ENCODE measurements at regions not wholly inside any gene's neighbourhood (a gene's known extent, or its start where the extent isn't known, plus 50 kb on each side); places are given as distances from the start of the nearest gene placed in this dataset.

DNA sequence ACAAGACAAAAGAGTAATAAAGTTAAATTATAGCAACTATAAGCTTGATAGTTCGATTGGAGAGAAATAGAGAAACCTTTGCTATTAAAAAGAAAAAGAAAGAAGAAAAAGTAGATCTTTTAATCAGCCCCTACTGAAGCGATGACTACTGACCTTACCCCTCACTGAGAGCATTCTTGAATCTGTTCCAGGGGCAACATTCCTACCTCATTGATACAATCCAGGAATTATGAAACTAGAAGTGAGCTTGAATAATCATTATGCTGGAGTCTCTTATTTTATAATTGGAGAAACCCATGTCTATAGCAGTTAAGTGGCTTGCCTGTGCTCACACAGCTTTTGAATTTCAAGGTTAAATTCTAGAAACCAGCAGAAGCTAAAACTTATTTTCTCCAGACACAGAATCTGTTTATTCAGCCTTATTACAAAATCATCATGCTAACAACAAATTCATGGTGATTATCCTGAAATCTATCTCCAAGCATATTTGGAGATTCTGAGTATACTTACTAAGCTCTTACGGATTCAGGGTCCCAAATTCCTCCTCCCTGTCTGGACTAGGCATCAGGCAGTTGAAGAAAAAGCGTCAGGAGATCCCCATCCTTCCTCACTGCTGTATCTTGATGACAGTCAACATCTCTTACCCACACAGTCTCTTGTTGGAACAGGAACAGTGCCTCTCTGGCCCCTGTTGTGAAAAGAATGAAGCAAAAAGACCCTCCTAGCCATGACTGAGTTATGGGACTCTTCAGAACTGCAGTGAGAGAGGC, 547.6 kb upstream of the WWC1 start:
- in situ Hi-C loops (cut with MboI; ENCODE audit: low sequenced_read_pairs): loop anchor here (25.0 kb wide), 1 partner anchor 93 kb away; no protein-coding TSS in a partner anchor

DNA sequence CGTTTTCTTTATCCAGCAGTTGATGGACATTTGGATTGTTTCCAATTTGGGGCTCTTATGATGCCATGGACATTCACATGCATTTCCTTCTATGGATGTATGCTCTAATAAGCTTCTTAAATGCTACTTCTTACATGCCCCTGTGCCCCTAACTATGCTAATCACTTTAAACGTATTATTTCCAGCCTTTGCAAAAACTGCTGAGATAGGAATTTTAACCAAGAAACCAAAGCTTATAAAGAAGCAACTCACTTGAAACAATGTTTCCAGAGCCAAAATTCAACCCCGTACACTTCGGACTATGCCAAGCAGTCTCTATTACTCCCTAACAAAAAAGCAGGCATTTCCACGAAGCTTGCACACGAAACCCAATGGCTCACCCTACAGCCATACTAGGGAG, 545.6 kb upstream of the WWC1 start:
- in situ Hi-C loops (cut with MboI; ENCODE audit: low sequenced_read_pairs): loop anchor here (25.0 kb wide), 1 partner anchor 91 kb away; no protein-coding TSS in a partner anchor

DNA sequence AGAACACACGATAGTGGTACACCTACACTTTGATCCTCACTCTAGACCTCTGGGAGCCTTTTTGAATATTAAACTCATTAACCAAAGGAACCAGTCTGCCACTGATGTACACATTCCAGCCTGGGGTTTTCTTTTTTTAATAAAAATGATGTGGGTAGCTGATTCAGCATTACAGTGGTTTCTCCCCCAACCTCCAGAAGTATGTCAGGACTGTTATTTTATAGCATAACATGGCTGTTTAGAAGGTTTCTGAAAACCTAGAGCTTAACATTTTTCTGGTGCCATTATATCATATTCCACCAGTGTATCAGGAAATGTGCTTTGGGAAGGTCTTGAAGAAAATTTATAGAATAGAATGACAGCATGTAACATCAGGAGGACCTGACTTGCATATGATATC, 540.9 kb upstream of the WWC1 start:
- in situ Hi-C loops (cut with MboI; ENCODE audit: low sequenced_read_pairs): no loop called here

DNA sequence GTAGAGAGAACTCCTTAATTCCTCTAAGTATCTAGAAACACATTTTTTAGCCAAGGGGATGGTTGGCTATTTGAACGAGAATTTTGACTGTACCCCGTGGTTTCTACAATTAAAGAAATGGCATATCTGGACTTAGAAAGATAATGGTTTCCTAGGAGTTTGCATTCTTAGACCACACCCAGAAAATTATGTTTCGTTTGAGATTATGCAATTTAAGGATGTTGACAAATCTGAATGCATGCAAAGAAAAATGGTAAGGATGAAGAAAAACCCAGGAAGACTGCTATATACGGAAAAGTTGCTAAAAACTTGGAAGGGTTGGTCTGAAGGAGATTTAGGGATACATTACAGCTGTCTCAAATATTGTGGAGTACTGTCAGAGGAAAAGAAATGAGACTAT, 538.5 kb upstream of the WWC1 start:
- in situ Hi-C loops (cut with MboI; ENCODE audit: low sequenced_read_pairs): no loop called here

DNA sequence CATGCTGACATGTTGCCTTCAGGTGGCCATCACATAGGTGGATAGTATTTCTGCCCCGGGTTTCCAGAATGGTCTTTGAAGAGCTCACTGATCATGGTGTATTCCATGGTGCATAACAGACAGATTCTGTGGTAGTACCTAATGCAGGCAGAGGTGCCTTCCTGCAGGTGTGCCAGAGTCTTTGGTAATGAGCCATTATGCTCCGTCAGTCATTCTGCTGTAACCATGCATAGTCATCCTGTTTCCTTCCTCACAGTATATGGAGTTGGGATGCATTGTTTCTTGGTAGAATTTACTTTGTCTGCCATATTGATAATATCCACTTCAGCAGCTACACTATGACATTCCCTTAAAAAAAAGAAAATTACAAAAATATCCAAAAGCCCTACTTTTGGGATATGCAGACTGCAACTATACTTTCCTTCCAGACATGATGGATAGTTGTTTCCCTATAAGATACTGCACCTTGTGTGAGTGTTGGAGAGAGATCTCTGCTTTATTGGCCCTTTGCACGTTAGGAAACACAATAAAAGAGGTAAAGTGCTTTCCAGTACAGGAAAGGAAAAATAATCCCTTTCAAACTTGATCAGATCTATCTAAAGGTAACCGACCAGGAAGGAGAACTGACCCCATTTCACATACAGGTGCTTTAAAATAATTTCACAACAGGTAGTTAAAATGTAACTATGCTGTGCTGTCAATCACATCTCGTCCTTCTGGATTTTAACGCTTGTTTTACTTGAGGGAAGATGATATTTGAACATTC, 537.5 kb upstream of the WWC1 start:
- in situ Hi-C loops (cut with MboI; ENCODE audit: low sequenced_read_pairs): no loop called here

DNA sequence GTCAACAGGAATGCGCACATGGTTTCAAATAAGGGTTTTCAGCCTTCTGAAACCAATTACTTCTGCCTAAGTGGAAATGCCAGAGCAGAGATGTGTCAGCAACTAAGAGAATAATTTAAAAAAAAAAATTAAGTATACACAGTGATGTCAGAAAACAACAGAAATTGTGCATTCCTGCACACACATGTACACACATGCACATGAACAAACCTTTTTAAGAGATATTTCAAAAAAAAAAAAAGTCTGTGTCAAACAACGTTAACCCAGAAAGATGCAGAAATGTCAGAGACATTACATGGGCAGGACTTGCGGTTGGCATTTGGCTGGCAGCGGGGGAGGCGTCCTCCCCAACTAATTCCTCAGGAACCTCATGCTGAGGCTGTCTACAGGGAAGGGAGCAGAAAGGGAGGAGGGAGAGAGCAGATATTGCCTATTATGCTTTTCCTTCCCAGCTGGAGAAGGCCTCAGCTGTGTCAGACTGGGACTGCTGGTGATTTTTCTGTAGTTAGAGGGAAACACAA, 536.9 kb upstream of the WWC1 start:
- in situ Hi-C loops (cut with MboI; ENCODE audit: low sequenced_read_pairs): no loop called here

DNA sequence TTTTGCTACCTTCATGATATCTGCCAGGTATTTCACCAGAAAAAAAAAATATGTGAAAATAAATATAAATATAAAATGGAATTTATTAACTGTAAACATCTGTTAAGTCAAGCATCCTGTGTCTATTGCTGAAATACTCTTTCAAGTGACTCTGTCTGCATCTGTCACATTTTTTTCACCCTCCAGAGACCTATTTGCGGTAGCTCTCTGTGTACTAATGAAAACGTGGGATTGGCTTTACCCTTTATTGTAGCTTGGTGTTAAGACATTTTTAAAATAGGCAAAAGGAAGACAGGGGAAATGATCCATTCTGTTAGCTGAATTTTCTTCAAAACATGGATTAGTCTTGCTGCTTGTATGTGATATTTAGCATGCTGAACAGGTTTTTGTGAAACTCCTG, 536.0 kb upstream of the WWC1 start:
- in situ Hi-C loops (cut with MboI; ENCODE audit: low sequenced_read_pairs): no loop called here

DNA sequence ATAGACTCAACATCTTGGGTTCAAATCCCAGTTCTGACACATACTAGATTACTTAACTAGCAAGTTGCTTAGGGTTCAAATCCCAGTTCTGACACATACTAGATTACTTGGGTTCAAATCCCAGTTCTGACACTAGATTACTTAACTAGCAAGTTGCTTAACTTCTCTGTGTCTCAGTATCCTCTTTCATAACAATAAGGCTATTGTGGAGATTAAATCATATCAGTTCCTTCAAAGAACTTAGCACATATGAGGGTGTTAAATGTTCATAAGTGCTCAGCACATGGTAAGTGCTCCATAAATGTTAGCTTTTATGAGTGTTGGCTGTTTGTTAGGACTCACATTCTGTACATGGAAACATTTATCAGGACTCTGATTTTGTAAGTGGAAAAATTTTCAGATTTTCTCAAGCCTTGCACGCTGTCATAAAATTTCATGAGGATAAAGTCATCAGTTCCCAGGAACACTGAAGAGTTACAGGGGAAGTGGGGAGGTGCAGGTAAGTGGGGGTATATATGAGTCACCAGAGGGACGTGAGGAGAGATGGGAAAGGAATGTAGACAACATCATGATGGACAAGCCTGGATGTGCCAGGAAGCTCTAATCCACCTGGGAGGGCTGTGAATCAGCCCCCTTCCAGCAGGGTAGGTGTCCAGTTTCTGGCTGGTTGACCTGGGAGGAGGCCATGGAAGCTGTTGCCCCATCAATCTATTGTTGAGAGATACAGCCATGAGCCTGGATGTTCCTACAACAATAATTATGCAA, 532.2 kb upstream of the WWC1 start:
- in situ Hi-C loops (cut with MboI; ENCODE audit: low sequenced_read_pairs): no loop called here

DNA sequence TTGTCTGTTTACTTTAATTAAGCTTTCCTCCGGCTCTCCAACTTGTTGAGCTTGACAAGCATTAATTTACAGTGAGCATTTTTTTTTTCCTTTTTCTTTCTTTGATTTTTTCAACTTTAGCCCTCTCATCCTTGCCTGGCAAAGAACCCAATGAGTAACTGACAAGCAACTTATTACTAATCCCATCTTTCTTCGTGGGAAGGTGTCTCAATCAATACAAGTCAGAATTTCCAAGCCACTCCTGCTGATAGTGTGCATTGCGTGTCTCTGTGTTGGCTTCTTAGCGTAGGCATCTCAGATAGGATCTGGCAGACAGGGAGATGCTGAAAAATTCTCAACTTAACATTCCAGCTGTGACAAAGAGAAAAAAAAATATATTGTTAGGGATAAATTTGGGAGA, 527.7 kb upstream of the WWC1 start:
- in situ Hi-C loops (cut with MboI; ENCODE audit: low sequenced_read_pairs): no loop called here

DNA sequence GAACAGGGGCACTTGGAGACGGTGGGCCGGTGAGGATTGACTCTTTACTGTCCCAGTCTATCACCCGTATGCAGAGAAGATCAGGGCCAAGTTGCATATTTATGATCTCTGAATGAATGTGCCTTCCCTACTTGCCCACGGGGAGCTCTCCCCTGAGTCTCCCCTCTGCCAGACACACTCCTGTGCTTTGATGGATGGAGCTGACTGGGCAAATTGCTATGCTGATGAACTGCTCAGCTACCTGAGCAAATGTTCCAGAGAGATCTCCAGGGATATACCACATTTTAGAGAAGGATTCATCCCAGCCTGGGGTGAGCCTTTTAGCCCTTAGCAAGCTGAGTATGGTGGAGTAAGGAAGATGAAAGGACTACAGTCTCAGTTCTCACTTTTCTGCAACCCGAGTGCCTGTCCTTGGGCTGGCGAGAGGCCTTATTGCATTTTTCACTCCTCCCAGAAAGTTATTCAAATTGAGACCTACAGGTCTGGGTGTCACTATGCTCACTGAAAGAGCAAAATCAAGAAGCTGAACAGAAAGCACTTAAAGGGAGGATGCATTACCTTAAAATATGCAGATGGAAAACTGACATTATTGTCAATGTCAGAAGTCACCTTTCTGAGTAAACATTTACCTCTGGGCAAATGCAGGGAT, 526.7 kb upstream of the WWC1 start:
- in situ Hi-C loops (cut with MboI; ENCODE audit: low sequenced_read_pairs): no loop called here

DNA sequence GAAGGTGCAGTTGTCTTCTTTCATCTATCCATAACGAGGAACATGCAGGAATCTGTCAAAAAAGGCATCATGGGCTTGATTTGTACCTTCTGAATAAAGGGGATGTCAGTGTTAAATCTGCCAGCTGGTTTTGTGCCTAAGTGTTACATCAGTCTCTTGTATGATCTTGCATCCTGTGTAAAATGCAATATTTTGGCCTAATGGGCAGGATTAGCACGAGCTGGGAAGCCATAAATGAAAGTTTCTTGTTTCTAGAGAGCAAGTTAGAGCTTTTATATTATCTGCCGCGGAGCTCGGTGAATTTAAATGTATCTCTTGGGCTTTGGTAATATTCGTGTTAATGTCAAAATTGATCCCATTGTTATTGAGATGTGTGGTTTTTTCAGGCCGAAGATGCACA, 526.1 kb upstream of the WWC1 start:
- in situ Hi-C loops (cut with MboI; ENCODE audit: low sequenced_read_pairs): no loop called here

DNA sequence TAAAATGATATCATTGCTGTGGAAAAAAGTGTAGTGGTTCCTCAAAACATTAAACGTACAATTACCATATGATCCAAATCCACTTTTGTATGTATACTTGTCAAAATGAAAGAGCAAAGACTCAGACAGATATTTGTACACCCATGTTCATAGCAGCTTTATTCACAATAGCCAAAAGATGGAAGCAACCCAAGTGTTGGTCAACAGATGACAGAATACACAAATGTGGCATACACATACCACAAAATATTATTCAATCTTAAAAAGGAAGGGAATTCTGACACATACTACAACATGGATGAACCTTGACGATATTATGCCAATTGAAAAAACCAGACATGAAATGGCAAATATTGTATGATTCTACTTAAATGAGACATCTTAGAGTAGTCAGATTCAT, 524.5 kb upstream of the WWC1 start:
- in situ Hi-C loops (cut with MboI; ENCODE audit: low sequenced_read_pairs): no loop called here

DNA sequence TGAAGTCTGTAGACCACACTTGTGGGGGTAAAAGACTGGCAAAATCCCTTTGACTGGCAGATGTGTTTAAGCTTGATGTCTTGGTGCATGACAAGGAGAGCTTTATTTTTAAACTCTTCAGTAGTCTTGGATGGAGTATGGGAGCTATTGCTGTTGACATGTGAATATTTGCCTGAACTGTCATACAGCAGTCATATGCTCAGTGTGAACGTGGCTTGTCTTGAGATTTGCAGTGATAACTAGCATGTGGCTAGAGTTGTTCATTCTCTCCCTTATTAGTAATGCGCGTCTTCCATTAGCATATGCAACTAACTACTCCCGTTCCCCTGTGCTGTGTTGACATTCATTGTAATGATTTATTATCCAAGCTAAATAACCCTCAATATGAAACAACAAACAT, 523.6 kb upstream of the WWC1 start:
- in situ Hi-C loops (cut with MboI; ENCODE audit: low sequenced_read_pairs): no loop called here

DNA sequence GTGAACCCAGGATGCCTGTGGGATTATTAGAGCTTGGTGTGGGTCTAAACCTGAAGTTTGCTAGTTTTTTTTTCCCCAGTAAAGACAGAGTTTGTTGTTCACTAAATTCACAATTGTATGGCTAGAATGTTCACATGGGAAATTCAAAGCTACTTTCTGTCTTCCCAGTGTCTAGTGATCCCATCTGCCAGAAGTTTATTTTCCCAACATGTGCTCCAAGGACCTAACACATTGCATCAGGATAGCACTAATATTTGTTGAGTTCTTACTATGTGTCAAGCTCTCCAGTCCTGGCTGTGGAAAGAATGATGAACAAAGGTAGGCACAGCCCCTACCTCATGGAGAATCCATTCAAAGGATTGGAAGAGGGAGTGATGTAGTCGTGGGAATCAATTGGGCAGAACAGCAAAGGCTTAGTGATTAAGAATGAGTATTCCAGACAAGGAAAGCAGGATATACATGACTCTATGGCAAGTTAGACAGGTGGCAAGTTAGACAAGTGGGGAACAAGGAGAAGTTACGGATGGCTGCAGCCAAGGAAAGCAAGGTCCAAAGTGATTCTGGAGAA, 521.5 kb upstream of the WWC1 start:
- in situ Hi-C loops (cut with MboI; ENCODE audit: low sequenced_read_pairs): no loop called here

DNA sequence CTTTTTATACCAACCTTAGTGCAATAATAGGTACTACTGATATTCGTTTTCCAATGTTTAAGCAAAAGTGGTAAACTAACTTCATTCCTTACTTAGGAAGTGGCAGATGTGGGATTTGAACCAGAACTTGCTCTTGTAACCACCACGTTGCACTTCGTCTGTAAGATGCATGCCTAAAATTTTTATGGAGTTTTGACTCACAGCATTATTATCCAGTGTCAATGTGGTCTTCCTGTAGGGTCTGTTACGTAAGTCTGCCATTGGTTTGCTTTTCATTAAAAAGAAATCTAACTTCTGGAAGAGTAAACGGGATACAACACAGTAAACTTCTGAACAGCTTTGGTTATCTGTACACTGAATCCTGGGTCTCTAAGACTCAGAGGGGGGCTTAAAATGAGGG, 521.0 kb upstream of the WWC1 start:
- in situ Hi-C loops (cut with MboI; ENCODE audit: low sequenced_read_pairs): no loop called here

DNA sequence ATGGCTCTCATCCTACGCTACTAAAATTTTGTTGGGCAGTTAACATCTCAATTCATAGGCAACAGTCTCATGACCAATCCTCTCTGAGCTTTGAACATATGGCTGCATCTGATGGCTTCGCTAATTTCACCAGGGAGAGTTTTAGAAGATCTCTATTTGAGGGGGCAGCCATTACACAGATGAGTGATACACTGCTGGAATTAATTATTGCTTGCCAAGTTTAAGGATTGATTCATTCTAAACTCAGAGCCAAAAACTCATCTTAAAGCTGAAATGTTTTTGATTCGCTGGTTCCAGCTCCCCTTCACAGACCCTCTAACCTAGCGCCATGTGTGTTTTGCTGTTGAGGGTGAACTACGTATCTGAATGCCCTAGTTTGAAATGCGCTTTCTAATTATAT, 519.9 kb upstream of the WWC1 start:
- in situ Hi-C loops (cut with MboI; ENCODE audit: low sequenced_read_pairs): no loop called here

DNA sequence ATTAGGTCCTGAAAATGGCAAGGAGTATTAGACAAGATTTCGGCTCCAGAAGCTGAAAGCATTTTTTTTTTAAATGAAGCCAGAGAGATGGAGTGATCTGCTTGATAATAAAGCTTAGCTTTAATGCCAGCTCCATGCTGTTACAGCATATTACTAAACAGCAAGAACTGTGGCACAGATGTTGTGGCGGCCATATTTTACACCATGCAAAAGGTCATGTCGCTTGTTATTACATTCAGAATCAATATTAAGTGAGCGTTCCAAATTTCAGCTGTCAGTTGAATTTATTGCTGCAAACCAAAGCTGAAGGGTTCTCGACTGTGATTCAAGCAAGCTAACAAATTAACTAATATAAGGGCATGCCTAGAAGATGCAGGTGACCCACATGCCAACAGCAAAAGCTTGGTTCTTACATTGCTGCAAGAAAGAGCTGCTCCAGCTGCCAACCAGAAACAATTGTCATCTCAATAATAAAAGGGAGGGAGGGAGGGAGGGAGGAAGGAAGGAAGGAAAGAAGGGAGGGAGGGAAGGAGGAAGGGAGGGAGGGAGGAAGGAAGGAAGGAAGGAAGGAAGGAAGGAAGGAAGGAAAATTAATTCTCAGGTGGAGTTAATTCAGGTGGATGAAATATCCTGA, 517.7 kb upstream of the WWC1 start:
- in situ Hi-C loops (cut with MboI; ENCODE audit: low sequenced_read_pairs): no loop called here

DNA sequence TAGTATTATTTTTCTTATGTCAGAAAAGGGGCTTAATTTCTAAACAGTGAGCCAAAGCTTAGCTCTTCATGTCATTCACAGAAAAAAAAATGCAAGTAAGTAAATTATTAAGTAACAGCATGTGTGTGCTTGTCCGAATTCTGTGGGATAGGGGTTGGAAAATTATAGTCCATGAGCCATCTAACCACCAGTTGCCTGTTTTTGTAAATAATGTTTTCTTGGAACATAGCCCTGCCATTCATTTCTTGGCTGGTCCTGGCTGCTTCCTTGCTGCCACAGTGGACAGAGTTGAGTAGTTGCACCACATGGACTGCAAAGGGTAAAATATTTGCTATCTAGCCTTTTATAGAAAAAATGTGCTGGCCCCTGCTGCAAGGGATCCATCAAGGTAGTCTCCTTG, 513.7 kb upstream of the WWC1 start:
- in situ Hi-C loops (cut with MboI; ENCODE audit: low sequenced_read_pairs): no loop called here

DNA sequence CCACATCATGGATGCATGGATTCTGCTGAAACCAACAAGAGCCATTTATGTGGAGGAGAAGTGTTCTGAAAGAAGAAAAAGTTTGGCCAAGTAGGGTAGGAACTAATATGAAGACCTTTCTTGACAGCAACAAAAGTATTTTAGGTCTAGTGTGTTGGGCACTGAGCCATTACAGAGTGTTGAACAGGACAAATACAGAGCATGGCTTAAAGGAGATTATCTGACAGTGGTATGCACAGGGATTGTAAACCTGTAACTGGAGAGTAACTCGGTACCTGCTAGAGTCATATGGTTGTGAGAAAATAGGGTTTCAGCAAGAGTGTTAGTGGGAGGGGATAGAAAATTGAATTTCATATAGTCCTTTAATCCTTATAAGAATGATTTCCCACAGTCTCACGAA, 513.2 kb upstream of the WWC1 start:
- in situ Hi-C loops (cut with MboI; ENCODE audit: low sequenced_read_pairs): no loop called here

DNA sequence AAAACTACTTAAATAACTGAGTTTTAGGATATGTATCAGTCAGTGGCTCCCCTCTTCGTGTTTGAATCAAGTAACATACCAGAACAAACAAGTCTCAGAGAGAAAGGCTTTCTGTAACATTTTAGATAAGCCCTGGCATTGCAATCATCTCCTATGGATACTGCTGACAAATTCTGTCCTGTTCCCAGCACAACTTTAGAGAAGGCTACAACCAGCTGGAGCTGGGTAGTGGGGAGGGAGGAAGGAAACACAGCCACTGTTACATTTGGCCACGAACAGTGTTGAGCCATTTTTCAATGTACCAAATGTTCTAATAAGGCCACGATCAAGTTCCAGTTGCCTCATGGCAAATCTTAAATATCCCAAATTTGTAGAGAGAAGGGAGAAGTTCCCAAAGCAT, 511.8 kb upstream of the WWC1 start:
- in situ Hi-C loops (cut with MboI; ENCODE audit: low sequenced_read_pairs): no loop called here
